Heart right ventricle (tissue), 16 donors: ENCODE measurements at regions not wholly inside any gene's neighbourhood (a gene's known extent, or its start where the extent isn't known, plus 50 kb on each side); places are given as distances from the start of the nearest gene placed in this dataset.

ENCODE experiments used
- ATAC-seq, 8 donors: fragments of 200-7000 bp; cut with Tn5 transposase; one replicate each; pipeline ENCODE4 v1.9.1; 2020; ENCODE audit warnings: mild to moderate bottlenecking in 8 of 8, moderate library complexity in 8 of 8, moderate number of reproducible peaks in 1 of 8
- DNase-seq, 2 donors: peaks; one replicate each; pipeline ENCODE4 v3.0.0-alpha.2; 2020
- H3K27ac ChIP-seq, 10 donors: fragments of 200-600 bp; sonication (generic) in 2 of 10; one replicate each; pipeline versions ENCODE4 v1.5.0 to v1.8.0; 2020 to 2022; ENCODE audit warnings: mild to moderate bottlenecking in 3 of 10
- H3K27me3 ChIP-seq, 7 donors: fragments of 200-600 bp; one replicate each; pipeline ENCODE4 v1.8.0; 2021 to 2022; ENCODE audit warnings: mild to moderate bottlenecking in 2 of 7
- H3K36me3 ChIP-seq, 9 donors: fragments of 200-600 bp; sonication (generic) in 1 of 9; one replicate each; pipeline versions ENCODE4 v1.5.0 to v1.8.0; 2020 to 2022; ENCODE audit warnings: mild to moderate bottlenecking in 2 of 9
- H3K4me1 ChIP-seq, 9 donors: fragments of 200-600 bp; sonication (generic) in 1 of 9; one replicate each; pipeline versions ENCODE4 v1.5.0 to v1.8.0; 2020 to 2022; ENCODE audit warnings: mild to moderate bottlenecking in 4 of 9
- H3K4me3 ChIP-seq, 10 donors: fragments of 200-600 bp; sonication (generic) in 2 of 10; one replicate each; pipeline versions ENCODE4 v1.5.0 to v1.8.0; 2020 to 2022; ENCODE audit warnings: mild to moderate bottlenecking in 7 of 10, moderate library complexity in 2 of 10
- H3K9me3 ChIP-seq, 11 donors: fragments of 200-600 bp in 10 of 11; sonication (generic) in 2 of 11; one replicate each; pipeline versions ENCODE4 v1.5.0 to v1.8.0; 2013 to 2022; ENCODE audit warnings: mild to moderate bottlenecking in 2 of 11, control low read depth in 1 of 11, moderate library complexity in 1 of 11
- WGBS, 2 donors: extraction: QIAGEN DNeasy Blood & Tissue Kit; methylation state at CpG; one replicate each; pipeline ENCODE4 v1.1.7; 2013; ENCODE audit warnings: inconsistent platforms in 1 of 2; 5-methylcytosine and 5-hydroxymethylcytosine counted together
- intact Hi-C, 10 donors: fragments of 100-400 bp; cut with DNase I; formaldehyde crosslinking; loops; one replicate each; pipeline versions ENCODE4 v1.11.1 to v1.14.2; 2022
- TF ChIP-seq, protein P1 (sequence below), 9 donors: fragments of 200-600 bp; sonication (generic) in 2 of 9; IDR thresholded peaks; one replicate each; pipeline versions ENCODE4 v1.5.0 to v1.8.0; 2021 to 2022; ENCODE audit warnings: antibody characterized with exemption in 9 of 9, mild to moderate bottlenecking in 5 of 9, moderate library complexity in 1 of 9
- donor health status: Arrhythmogenic right ventricular cardiomyopathy.
- donor health status: ischemic (EF 13 %, LVEDD 7.1; RV severe dilation, severe dysfunction).
- donor health status: healthy with polysubstance abuse.
- donor health status: DM: no; HTN: yes; CAD: no.
- donor health status: DM: no; HTN: no; CAD: no.
- donor health status: ischemic (EF 25% LVEDD 6.9; RV normal size, moderate dysfunction).
- donor health status: ischemic (EF 25% LVEDD 5.7; RV mildly dilated, moderate dysfunction).
- donor health status: healthy.
- donor health status: DM: yes; HTN: yes; CAD: no.
- donor health status: Ischemic cardiomyopathy.
- donor health status: ischemic (EF 35%, LVEDD 5.7; RV mildly dilated, moderate dysfunction).
- donor health status: nonischemic (EF 11% LVEDD 7.7; RV severe dilation, severe dysfunction).
- donor health status: DM: yes; HTN: yes; CAD: no.
- donor health status: PGD.
- donor health status: ischemic (EF 29% LVEDD 5.4; RV normal size, mild dysfunction).
- donor health status: nonischemic (EF 23%, LVEDD 6.1; RV moderate dilation, normal function).

DNA sequence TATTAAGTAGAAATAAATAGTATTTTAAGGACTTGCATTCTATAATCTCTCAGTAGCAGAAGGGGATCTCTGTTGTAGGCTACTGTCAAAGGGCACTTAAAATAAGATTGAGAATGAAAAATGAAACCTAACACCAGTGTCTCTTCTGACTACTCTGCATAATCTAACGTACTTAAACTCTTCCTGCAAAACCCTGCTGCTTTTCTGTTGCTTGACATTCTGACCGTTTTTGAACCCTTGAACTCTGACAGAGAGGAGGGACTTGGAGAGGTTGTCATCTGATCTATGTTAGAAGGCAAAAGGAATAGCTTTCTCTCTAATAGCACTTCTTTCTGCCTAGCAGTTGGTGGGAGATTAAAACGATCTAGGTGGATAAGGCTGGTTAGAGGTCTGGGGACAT is 204.6 kb downstream of the ZIC1 start:
- no peak for ATAC-seq
- DNase-seq = no peak
- H3K36me3 ChIP-seq = no peaks in the 10 kb centered on the region
- intact Hi-C loops = no loop called here
- H3K27ac ChIP-seq = no peak overlapping the region
- WGBS, 2 donors = 26 to 35% methylated on average over 3 of the region's 3 CpGs
- H3K9me3 ChIP-seq = no peaks in the 10 kb centered on the region
- H3K4me3 ChIP-seq = no peak overlapping the region
- no peaks in the 10 kb centered on the region for H3K27me3 ChIP-seq
- TF ChIP-seq, protein P1, sequence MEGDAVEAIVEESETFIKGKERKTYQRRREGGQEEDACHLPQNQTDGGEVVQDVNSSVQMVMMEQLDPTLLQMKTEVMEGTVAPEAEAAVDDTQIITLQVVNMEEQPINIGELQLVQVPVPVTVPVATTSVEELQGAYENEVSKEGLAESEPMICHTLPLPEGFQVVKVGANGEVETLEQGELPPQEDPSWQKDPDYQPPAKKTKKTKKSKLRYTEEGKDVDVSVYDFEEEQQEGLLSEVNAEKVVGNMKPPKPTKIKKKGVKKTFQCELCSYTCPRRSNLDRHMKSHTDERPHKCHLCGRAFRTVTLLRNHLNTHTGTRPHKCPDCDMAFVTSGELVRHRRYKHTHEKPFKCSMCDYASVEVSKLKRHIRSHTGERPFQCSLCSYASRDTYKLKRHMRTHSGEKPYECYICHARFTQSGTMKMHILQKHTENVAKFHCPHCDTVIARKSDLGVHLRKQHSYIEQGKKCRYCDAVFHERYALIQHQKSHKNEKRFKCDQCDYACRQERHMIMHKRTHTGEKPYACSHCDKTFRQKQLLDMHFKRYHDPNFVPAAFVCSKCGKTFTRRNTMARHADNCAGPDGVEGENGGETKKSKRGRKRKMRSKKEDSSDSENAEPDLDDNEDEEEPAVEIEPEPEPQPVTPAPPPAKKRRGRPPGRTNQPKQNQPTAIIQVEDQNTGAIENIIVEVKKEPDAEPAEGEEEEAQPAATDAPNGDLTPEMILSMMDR (IDR thresholded peaks at IDR 0.05) = no peak
- H3K4me1 ChIP-seq = peaks cover 0 to 3% (median 0%) of the 10 kb centered on the region in 9 donors

DNA sequence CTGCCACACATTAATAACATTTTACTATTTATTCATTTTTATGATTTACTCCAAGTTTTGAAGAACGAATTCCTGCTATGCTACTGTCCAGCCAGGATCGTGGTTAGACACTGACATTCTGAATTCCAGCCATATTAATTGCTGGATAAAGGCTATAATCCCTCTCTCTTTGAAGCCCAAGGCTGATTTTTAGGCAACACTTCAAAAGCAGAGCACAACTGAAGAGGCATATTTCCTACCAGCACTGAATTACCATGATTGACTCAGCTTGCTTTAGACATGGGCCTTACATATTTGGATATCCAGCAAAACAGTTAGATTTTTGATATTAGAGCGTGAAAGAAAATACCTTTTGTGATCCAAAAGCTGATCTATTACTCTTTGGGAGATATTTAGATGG is 205.0 kb downstream of the ZIC1 start:
- no peaks in the 10 kb centered on the region for H3K9me3 ChIP-seq
- TF ChIP-seq, protein P1 (IDR thresholded peaks at IDR 0.05) = no peak
- ATAC-seq (no peak), DNase-seq (no peak)
- WGBS, 2 donors = 73 to 86% methylated on average over 3 of the region's 3 CpGs
- intact Hi-C loops = no loop called here
- no peaks in the 10 kb centered on the region for H3K36me3 ChIP-seq
- no peak overlapping the region for H3K4me3 ChIP-seq
- H3K27me3 ChIP-seq = no peaks in the 10 kb centered on the region
- peaks cover 0 to 3% (median 0%) of the 10 kb centered on the region in 9 donors for H3K4me1 ChIP-seq
- H3K27ac ChIP-seq = no peak overlapping the region

DNA sequence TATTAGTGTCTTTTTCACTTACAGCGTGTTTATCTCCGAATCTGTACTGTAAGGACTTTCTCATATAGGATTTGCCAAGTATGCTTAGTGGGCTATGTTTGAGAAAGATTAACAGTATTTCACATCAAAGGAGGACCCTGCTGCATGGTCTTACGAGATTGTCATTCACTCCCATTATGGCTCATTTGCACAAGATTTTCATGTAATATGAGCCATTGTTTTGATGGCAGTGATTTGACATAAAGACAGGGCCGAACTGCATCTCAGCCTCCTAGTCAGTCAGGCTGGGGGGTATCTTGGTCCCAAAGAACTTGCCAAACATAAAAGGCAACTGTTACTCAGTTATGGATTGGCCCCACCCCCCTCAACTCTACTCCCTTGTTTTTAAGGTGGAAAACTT is 205.9 kb downstream of the ZIC1 start:
- peaks cover 0 to 3% (median 0%) of the 10 kb centered on the region in 9 donors for H3K4me1 ChIP-seq
- no peak overlapping the region for H3K27ac ChIP-seq
- no peaks in the 10 kb centered on the region for H3K9me3 ChIP-seq
- intact Hi-C loops = no loop called here
- ATAC-seq = no peak
- H3K27me3 ChIP-seq = no peaks in the 10 kb centered on the region
- no peak overlapping the region for H3K4me3 ChIP-seq
- 90 to 93% methylated on average over 4 of the region's 4 CpGs for WGBS, 2 donors
- H3K36me3 ChIP-seq = no peaks in the 10 kb centered on the region
- TF ChIP-seq, protein P1 (IDR thresholded peaks at IDR 0.05) = no peak
- no peak for DNase-seq

DNA sequence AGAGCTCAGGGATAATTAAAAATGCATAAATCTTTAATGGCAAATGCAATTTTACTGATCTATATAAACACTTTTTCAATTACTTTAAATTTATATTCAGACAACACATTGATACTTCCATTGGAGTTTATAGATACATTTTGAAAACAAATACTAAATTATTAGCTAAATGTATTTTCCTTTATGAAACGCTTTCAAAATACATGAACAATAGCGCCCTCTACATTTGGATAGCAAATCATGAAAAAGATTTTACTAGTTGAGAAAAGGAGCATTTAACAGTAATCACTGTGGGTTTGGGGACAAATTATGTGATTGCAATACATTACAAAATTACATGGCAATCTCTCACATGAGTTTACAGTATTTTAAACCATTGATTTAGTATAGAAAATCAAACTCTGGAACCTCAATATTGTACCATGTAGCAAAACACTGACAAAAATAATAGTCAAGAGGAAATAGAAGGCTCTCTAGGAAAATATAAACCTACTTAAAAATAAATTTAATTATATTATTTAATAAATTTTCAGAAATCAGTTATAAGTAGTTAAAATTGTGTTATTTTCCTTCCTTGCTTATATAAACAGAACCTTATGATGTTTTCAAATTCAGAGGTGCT is 207.9 kb downstream of the ZIC1 start:
- no peaks in the 10 kb centered on the region for H3K36me3 ChIP-seq
- intact Hi-C loops = no loop called here
- TF ChIP-seq, protein P1 (IDR thresholded peaks at IDR 0.05) = peak in 7 of 9 donors; percentile 33 to 60 (median 48)
- ATAC-seq = no peak
- DNase-seq = no peak
- H3K27ac ChIP-seq = no peak overlapping the region
- WGBS, 2 donors = 13 to 16% methylated on average over 2 of the region's 2 CpGs
- no peaks in the 10 kb centered on the region for H3K27me3 ChIP-seq
- no peaks in the 10 kb centered on the region for H3K9me3 ChIP-seq
- H3K4me3 ChIP-seq = no peak overlapping the region
- peaks cover 0 to 3% (median 0%) of the 10 kb centered on the region in 9 donors for H3K4me1 ChIP-seq
